Stomach (tissue), 4 donors: ENCODE measurements at regions not wholly inside any gene's neighbourhood (a gene's known extent, or its start where the extent isn't known, plus 50 kb on each side); places are given as distances from the start of the nearest gene placed in this dataset.

Source experiments
- POLR2A ChIP-seq, 4 donors: fragments of 450-650 bp; IDR thresholded peaks; one replicate each; pipeline ENCODE4 v1.6.1; 2016; ENCODE audit warnings: antibody characterized with exemption in 4 of 4, control low read depth in 2 of 4, mild to moderate bottlenecking in 1 of 4, moderate library complexity in 1 of 4
- TF ChIP-seq, protein P1 (sequence below), 7 experiments: fragments of 450-650 bp in 4 of 7; fragments of 200-600 bp in 3 of 7; sonication (generic) in 3 of 7; IDR thresholded peaks; one replicate each; pipeline ENCODE4 v1.5.1; 2016 to 2019; ENCODE audit warnings: antibody characterized with exemption in 7 of 7, control low read depth in 2 of 7, mild to moderate bottlenecking in 1 of 7

DNA sequence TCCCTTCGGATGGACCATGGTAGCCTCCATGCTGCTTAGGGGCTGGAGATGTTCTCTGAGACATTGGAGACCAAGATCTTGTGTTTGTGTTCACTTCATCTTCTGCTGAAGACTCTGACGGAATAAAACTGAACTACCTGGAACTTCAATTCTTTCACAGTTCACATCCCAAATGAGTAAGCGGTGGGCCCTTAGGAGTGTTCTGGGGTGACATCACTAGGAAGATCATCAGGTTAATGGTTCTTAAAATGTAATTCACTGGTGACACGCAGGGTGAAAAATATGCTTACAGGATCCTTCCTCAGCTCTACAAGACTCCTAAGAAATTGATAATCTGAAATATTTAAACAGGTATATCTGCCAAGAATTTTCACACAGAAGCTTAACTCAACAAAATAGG is 561.5 kb downstream of the SEMA5A start:
- TF ChIP-seq POLR2A (IDR thresholded peaks at IDR 0.05): no peak
- TF ChIP-seq, protein P1, sequence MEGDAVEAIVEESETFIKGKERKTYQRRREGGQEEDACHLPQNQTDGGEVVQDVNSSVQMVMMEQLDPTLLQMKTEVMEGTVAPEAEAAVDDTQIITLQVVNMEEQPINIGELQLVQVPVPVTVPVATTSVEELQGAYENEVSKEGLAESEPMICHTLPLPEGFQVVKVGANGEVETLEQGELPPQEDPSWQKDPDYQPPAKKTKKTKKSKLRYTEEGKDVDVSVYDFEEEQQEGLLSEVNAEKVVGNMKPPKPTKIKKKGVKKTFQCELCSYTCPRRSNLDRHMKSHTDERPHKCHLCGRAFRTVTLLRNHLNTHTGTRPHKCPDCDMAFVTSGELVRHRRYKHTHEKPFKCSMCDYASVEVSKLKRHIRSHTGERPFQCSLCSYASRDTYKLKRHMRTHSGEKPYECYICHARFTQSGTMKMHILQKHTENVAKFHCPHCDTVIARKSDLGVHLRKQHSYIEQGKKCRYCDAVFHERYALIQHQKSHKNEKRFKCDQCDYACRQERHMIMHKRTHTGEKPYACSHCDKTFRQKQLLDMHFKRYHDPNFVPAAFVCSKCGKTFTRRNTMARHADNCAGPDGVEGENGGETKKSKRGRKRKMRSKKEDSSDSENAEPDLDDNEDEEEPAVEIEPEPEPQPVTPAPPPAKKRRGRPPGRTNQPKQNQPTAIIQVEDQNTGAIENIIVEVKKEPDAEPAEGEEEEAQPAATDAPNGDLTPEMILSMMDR (IDR thresholded peaks at IDR 0.05): no peak
